ENCODE measurements at regions not wholly inside any gene's neighbourhood (a gene's known extent, or its start where the extent isn't known, plus 50 kb on each side); places are given as distances from the start of the nearest gene placed in this dataset.
"Not testable (repeated sequence)": the region's sequence is repeated elsewhere in the genome, so short reads cannot be mapped to it uniquely, and the experiment has no call there.

DNA sequence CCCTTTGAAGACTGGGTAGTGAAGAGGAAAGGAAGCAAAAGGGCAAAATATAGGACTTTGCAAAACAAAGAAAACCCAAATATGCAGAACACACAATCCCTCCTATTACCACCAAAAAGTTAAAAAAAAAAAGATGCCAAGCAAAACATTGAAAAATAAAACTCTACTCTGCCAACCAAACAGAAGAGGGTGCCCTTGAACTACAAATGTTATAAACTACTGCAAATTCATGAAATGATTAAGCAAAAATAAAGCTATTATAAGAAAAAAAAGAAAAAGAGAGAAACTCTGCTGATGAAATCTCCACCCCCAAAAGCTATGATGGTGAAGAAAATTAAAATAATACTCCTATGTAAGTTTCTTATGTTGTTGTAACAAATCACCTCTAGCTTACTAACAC is 168.5 kb upstream of the STK26 start:
- DNase-seq (ENCODE audit: low read depth) = peak; percentile 25
- peak; percentile 1 for TF ChIP-seq CTCF (IDR thresholded peaks at IDR 0.05; ENCODE audit: insufficient read depth, low read length, severe bottlenecking)
- FAIRE-seq = no peak

DNA sequence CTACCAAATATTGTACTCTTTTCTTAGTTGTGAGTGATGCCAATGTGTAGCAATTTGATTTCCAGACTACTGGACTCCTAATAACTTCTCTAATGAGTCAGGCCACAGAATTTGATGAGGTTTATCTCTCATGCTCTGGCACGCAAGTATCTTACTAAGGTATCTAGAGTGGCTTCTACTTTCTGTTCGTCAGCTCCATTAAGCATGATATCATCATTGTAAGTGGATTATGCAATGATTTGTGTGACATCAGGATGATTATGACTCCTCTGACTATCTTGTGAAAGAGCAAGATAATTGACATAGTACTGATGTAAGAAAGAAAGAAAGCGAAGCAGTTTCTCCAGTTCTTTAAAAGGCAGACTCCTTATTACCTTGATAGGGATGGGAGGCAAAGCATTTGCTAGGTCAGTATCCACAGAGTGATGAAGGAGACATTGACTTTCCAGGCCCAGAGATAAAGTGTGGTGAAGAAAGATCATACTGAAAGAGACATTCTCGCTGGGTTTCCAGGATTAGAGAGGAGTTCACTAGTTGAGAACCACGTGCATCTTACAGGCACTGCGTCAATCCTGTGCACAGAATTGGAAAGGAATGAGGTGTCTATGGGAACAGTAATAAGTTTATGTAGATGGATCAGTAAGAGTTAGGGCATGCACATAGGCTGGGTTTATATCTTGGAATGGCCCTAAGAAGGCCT is 161.9 kb upstream of the STK26 start:
- no peaks in the 10 kb centered on the region for H3K27me3 ChIP-seq (ENCODE audit: control insufficient read depth, insufficient read depth, low read length)
- H3K4me3 ChIP-seq (ENCODE audit: low read depth, low read length) = no peak overlapping the region
- H3K36me3 ChIP-seq (ENCODE audit: control insufficient read depth, insufficient read depth, low read length) = no peaks in the 10 kb centered on the region
- FAIRE-seq (no peak), DNase-seq (ENCODE audit: low read depth) (peak; percentile 53)
- no peak for TF ChIP-seq CTCF (IDR thresholded peaks at IDR 0.05; ENCODE audit: insufficient read depth, low read length, severe bottlenecking)

More for the DNA sequence above, 168.5 kb upstream of the STK26 start:
- no peaks in the 10 kb centered on the region for H3K27me3 ChIP-seq (ENCODE audit: control insufficient read depth, insufficient read depth, low read length)
- H3K4me3 ChIP-seq (ENCODE audit: low read depth, low read length) = no peak overlapping the region
- no peaks in the 10 kb centered on the region for H3K36me3 ChIP-seq (ENCODE audit: control insufficient read depth, insufficient read depth, low read length)

- no peaks in the 10 kb centered on the region for H3K36me3 ChIP-seq (ENCODE audit: control insufficient read depth, insufficient read depth, low read length)
- no peak overlapping the region for H3K4me3 ChIP-seq (ENCODE audit: low read depth, low read length)
- TF ChIP-seq CTCF (IDR thresholded peaks at IDR 0.05; ENCODE audit: insufficient read depth, low read length, severe bottlenecking) = no peak
- FAIRE-seq (no peak), DNase-seq (ENCODE audit: low read depth) (no peak)
- no peaks in the 10 kb centered on the region for H3K27me3 ChIP-seq (ENCODE audit: control insufficient read depth, insufficient read depth, low read length)
Observed at GRCh38 chrX:131862321-131862720, 160.8 kb upstream of the STK26 start.

DNA sequence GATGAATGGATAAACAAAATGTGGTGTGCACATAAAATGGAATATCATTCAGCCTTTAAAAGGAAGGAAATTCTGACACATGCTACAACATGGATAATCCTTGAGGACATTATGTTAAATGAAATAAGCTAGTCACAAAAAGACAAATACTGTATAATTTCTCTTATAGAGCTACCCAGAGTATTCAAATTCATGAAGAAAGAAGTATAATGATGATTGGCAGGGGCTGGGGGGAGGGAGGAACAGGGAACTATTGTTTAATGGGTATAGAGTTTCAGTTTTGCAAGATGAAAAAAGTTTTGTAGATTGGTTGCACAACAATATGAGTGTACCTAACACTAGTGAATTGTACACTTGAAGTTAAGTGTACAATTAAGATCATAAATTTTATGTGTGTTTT is 153.9 kb upstream of the STK26 start:
- FAIRE-seq = no peak
- DNase-seq (ENCODE audit: low read depth) = no peak
- H3K36me3 ChIP-seq (ENCODE audit: control insufficient read depth, insufficient read depth, low read length) = no peaks in the 10 kb centered on the region
- no peak overlapping the region for H3K4me3 ChIP-seq (ENCODE audit: low read depth, low read length)
- H3K27me3 ChIP-seq (ENCODE audit: control insufficient read depth, insufficient read depth, low read length) = no peaks in the 10 kb centered on the region
- no peak for TF ChIP-seq CTCF (IDR thresholded peaks at IDR 0.05; ENCODE audit: insufficient read depth, low read length, severe bottlenecking)

GRCh38 chrX:131874300-131874699 is 148.8 kb upstream of the STK26 start:
- Histone ChIP-seq H3K27me3 (ENCODE audit: control insufficient read depth, insufficient read depth, low read length) (no peaks in the 10 kb centered on the region), H3K36me3 (ENCODE audit: control insufficient read depth, insufficient read depth, low read length) (no peaks in the 10 kb centered on the region), H3K4me3 (ENCODE audit: low read depth, low read length) (no peak overlapping the region)
- no peak for FAIRE-seq
- TF ChIP-seq CTCF (IDR thresholded peaks at IDR 0.05; ENCODE audit: insufficient read depth, low read length, severe bottlenecking) = no peak
- no peak for DNase-seq (ENCODE audit: low read depth)

- FAIRE-seq; DNase-seq (ENCODE audit: low read depth); H3K36me3 ChIP-seq (ENCODE audit: control insufficient read depth, insufficient read depth, low read length); H3K27me3 ChIP-seq (ENCODE audit: control insufficient read depth, insufficient read depth, low read length); H3K4me3 ChIP-seq (ENCODE audit: low read depth, low read length): not testable (repeated sequence)
Observed at GRCh38 chrX:131875827-131876226, 147.3 kb upstream of the STK26 start.
